IMR-90 (cell line): ENCODE measurements at regions not wholly inside any gene's neighbourhood (a gene's known extent, or its start where the extent isn't known, plus 50 kb on each side); places are given as distances from the start of the nearest gene placed in this dataset.

Experiments used
- ATAC-seq: fragments of 200-7000 bp; cut with Tn5 transposase; 2 replicates; pipeline ENCODE4 v1.9.1; 2020; ENCODE audit warnings: low read depth, mild to moderate bottlenecking, moderate library complexity
- BruUV-seq: library from RNA; stranded (reverse); fragments of 400-500 nt; replicated peaks from 2 replicates; lab custom pipeline; 2021; lab: Mats Ljungman, UMichigan
- CTCF ChIA-PET: fragments of 300-600 bp; formaldehyde crosslinking; extraction: SDS; loops from one replicate; lab custom pipeline; 2021; ENCODE audit warnings: antibody characterized with exemption; lab: Yijun Ruan, JAX
- POLR2A ChIA-PET: fragments of 300-600 bp; sonication (Branson Sonifier 250); formaldehyde crosslinking; loops from one replicate; lab custom pipeline; 2022; ENCODE audit warnings: antibody characterized with exemption; ENCODE audit not compliant: unreplicated experiment; lab: Charles Lee
- DNase-seq: peaks from one replicate; pipeline ENCODE4 v3.0.0; 2013
- H2AFZ ChIP-seq: replicated peaks from 2 replicates; pipeline ENCODE3; 2013; ENCODE audit warnings: low read length, mild to moderate bottlenecking; ENCODE audit not compliant: poor library complexity
- H2AK5ac ChIP-seq: 2 replicates; pipeline ENCODE4 v1.6.1; 2013; ENCODE audit warnings: low read depth, low read length, inconsistent platforms
- H2AK9ac ChIP-seq: replicated peaks from 2 replicates; pipeline ENCODE3; 2013; ENCODE audit warnings: mild to moderate bottlenecking, low read depth, low read length, moderate library complexity; ENCODE audit not compliant: poor library complexity
- H2BK120ac ChIP-seq: 2 replicates; pipeline ENCODE4 v1.6.1; 2013; ENCODE audit warnings: low read depth, low read length, inconsistent platforms
- H2BK15ac ChIP-seq: 3 replicates; pipeline ENCODE4 v1.6.1; 2013; ENCODE audit warnings: low read depth, low read length, inconsistent platforms
- H2BK20ac ChIP-seq: 2 replicates; pipeline ENCODE4 v1.6.1; 2013; ENCODE audit warnings: low read depth, mild to moderate bottlenecking, inconsistent platforms, low read length, moderate library complexity
- H2BK5ac ChIP-seq: 2 replicates; pipeline ENCODE4 v1.6.1; 2013; ENCODE audit warnings: mild to moderate bottlenecking, low read depth, low read length, inconsistent platforms; ENCODE audit not compliant: poor library complexity, severe bottlenecking
- H3K14ac ChIP-seq: replicated peaks from 2 replicates; pipeline ENCODE4 v1.6.1; 2013; ENCODE audit warnings: low read depth, low read length, inconsistent platforms
- H3K18ac ChIP-seq: 2 replicates; pipeline ENCODE4 v1.6.1; 2013; ENCODE audit warnings: low read depth, low read length, control low read depth
- H3K23ac ChIP-seq: 2 replicates; pipeline ENCODE4 v1.6.1; 2013; ENCODE audit warnings: low read depth, low read length, inconsistent platforms
- H3K27ac ChIP-seq: 2 replicates; pipeline ENCODE4 v1.5.1; 2013; ENCODE audit warnings: mild to moderate bottlenecking, control low read depth, low read length; ENCODE audit not compliant: insufficient read depth
- H3K27me3 ChIP-seq: 2 replicates; pipeline ENCODE4 v1.6.1; 2013; ENCODE audit warnings: low read length; ENCODE audit not compliant: control insufficient read depth, insufficient read depth
- H3K36me3 ChIP-seq: 2 replicates; pipeline ENCODE4 v1.6.1; 2013; ENCODE audit warnings: low read length, mixed read lengths; ENCODE audit not compliant: control insufficient read depth, insufficient read depth
- H3K4ac ChIP-seq: 2 replicates; pipeline ENCODE4 v1.6.1; 2013; ENCODE audit warnings: low read depth, low read length, inconsistent platforms
- H3K4me1 ChIP-seq: 2 replicates; pipeline ENCODE4 v1.6.1; 2013; ENCODE audit warnings: low read length, mixed read lengths; ENCODE audit not compliant: control insufficient read depth, insufficient read depth
- H3K4me2 ChIP-seq: 2 replicates; pipeline ENCODE4 v1.6.1; 2013; ENCODE audit warnings: low read depth, mild to moderate bottlenecking, control low read depth, low read length, moderate library complexity
- H3K4me3 ChIP-seq: 2 replicates; pipeline ENCODE4 v1.5.1; 2013; ENCODE audit warnings: low read depth, mild to moderate bottlenecking, control low read depth, low read length, moderate library complexity; ENCODE audit not compliant: insufficient read depth
- H3K56ac ChIP-seq: 2 replicates; pipeline ENCODE4 v1.6.1; 2013; ENCODE audit warnings: low read length, inconsistent platforms; ENCODE audit not compliant: insufficient read depth; ENCODE audit errors: extremely low read depth
- H3K79me1 ChIP-seq, 2 experiments: 2 replicates each; pipeline ENCODE4 v1.6.1; 2013; ENCODE audit warnings: low read length in 2 of 2, inconsistent platforms in 1 of 2, low read depth in 1 of 2
- H3K9ac ChIP-seq: 2 replicates; pipeline ENCODE4 v1.6.1; 2013; ENCODE audit warnings: low read depth, low read length, control low read depth
- H3K9me1 ChIP-seq: 2 replicates; pipeline ENCODE4 v1.6.1; 2013; ENCODE audit warnings: low read length, inconsistent platforms; ENCODE audit not compliant: insufficient read depth
- H3K9me3 ChIP-seq: 2 replicates; pipeline ENCODE4 v1.6.1; 2013; ENCODE audit warnings: low read length; ENCODE audit not compliant: control insufficient read depth, insufficient read depth
- H4K20me1 ChIP-seq: 2 replicates; pipeline ENCODE4 v1.6.1; 2013; ENCODE audit warnings: low read length, inconsistent platforms; ENCODE audit not compliant: insufficient read depth
- H4K5ac ChIP-seq: 2 replicates; pipeline ENCODE4 v1.6.1; 2013; ENCODE audit warnings: mild to moderate bottlenecking, low read depth, low read length, control low read depth
- H4K8ac ChIP-seq, 2 experiments: 2 replicates each; pipeline ENCODE4 v1.6.1; 2013; ENCODE audit warnings: low read depth in 2 of 2, low read length in 2 of 2, control low read depth in 1 of 2, inconsistent platforms in 1 of 2
- H4K91ac ChIP-seq: 2 replicates; pipeline ENCODE4 v1.6.1; 2013; ENCODE audit warnings: low read depth, low read length, inconsistent platforms; ENCODE audit not compliant: insufficient read depth
- BHLHE40 ChIP-seq: fragments of 150-350 bp; IDR thresholded peaks from 2 replicates; pipeline ENCODE4 v1.6.1; 2016; ENCODE audit warnings: mild to moderate bottlenecking, low read depth, low read length
- CEBPB ChIP-seq: IDR thresholded peaks from 2 replicates; pipeline ENCODE4 v1.6.1; 2012; ENCODE audit warnings: low read depth, low read length, improper control_type of control experiment
- CHD1 ChIP-seq: IDR thresholded peaks from 2 replicates; pipeline ENCODE4 v1.6.1; 2012; ENCODE audit warnings: low read depth, low read length, improper control_type of control experiment
- CTCF ChIP-seq: conservative IDR thresholded peaks from 2 replicates; pipeline ENCODE4 v1.5.1; 2012; ENCODE audit warnings: mild to moderate bottlenecking, low read depth, low read length, improper control_type of control experiment
- ELK1 ChIP-seq: fragments of 150-350 bp; IDR thresholded peaks from 2 replicates; pipeline ENCODE4 v1.6.1; 2016; ENCODE audit warnings: low read depth, mild to moderate bottlenecking, low read length, moderate library complexity, borderline replicate concordance
- FOS ChIP-seq: fragments of 150-350 bp; IDR thresholded peaks from 2 replicates; pipeline ENCODE4 v1.6.1; 2016; ENCODE audit warnings: low read depth, low read length
- MAFK ChIP-seq: IDR thresholded peaks from 2 replicates; pipeline ENCODE4 v1.6.1; 2012; ENCODE audit warnings: low read depth, low read length, improper control_type of control experiment
- MAZ ChIP-seq: IDR thresholded peaks from 2 replicates; pipeline ENCODE4 v1.6.1; 2012; ENCODE audit warnings: low read depth, mild to moderate bottlenecking, low read length, improper control_type of control experiment, moderate library complexity, borderline replicate concordance
- MXI1 ChIP-seq: IDR thresholded peaks from 2 replicates; pipeline ENCODE4 v1.6.1; 2012; ENCODE audit warnings: low read depth, mild to moderate bottlenecking, low read length, moderate library complexity, borderline replicate concordance
- NFE2L2 ChIP-seq: fragments of 150-350 bp; IDR thresholded peaks from 2 replicates; pipeline ENCODE4 v1.6.1; 2016; ENCODE audit warnings: low read depth, mild to moderate bottlenecking, low read length
- POLR2A ChIP-seq: IDR thresholded peaks from 2 replicates; pipeline ENCODE4 v1.6.1; 2012; ENCODE audit warnings: mild to moderate bottlenecking, low read depth, low read length
- RCOR1 ChIP-seq: IDR thresholded peaks from 2 replicates; pipeline ENCODE4 v1.6.1; 2012; ENCODE audit warnings: mild to moderate bottlenecking, low read length, improper control_type of control experiment; ENCODE audit not compliant: insufficient replicate concordance
- RFX5 ChIP-seq: IDR thresholded peaks from 2 replicates; pipeline ENCODE4 v1.8.0; 2012; ENCODE audit warnings: low read depth, mild to moderate bottlenecking, low read length, moderate library complexity
- SMC3 ChIP-seq: fragments of 150-350 bp; IDR thresholded peaks from 2 replicates; pipeline ENCODE4 v1.6.1; 2016; ENCODE audit warnings: low read depth, mild to moderate bottlenecking, antibody characterized with exemption, low read length, moderate library complexity
- USF2 ChIP-seq: fragments of 150-350 bp; IDR thresholded peaks from 2 replicates; pipeline ENCODE4 v1.6.1; 2017; ENCODE audit warnings: mild to moderate bottlenecking, antibody characterized with exemption, low read length, low read depth
- WGBS, 2 experiments: methylation state at CpG; one replicate each; pipeline versions ENCODE4 v1.1.5 to v1.1.7; 2013; ENCODE audit warnings: missing lambda C conversion rate in 2 of 2; ENCODE audit not compliant: insufficient read length in 1 of 2; ENCODE audit errors: extremely low coverage in 2 of 2; 5-methylcytosine and 5-hydroxymethylcytosine counted together
- dilution Hi-C: fragments of 300-500 bp; cut with HindIII; formaldehyde crosslinking; loops from one replicate; pipeline ENCODE4 v1.14.3; 2018; ENCODE audit warnings: low sequenced_read_pairs; ENCODE audit not compliant: unreplicated experiment
- in situ Hi-C: fragments of 300-500 bp; cut with MboI; formaldehyde crosslinking; loops from 3 replicates; pipeline ENCODE4 v1.14.3; 2019; ENCODE audit warnings: low sequenced_read_pairs, inconsistent platforms, mixed read lengths
- intact Hi-C: fragments of 100-400 bp; cut with micrococcal nuclease; formaldehyde crosslinking; loops from 2 replicates; pipeline ENCODE4 v1.10.0; 2022

- H3K79me1 ChIP-seq = no peaks in the 10 kb centered on the region
- no peaks in the 10 kb centered on the region for H3K9me3 ChIP-seq
- H3K36me3 ChIP-seq = no peaks in the 10 kb centered on the region
- no peaks in the 10 kb centered on the region for H4K20me1 ChIP-seq
- no peak overlapping the region for H2BK5ac ChIP-seq
- H3K18ac ChIP-seq = no peak overlapping the region
- no peak overlapping the region for H4K8ac ChIP-seq
- H4K91ac ChIP-seq = no peak overlapping the region
- dilution Hi-C loops = no loop called here
- H3K4me3 ChIP-seq = no peak overlapping the region
- H2BK20ac ChIP-seq = no peak overlapping the region
- no peak overlapping the region for H2AK5ac ChIP-seq
- no peak overlapping the region for H3K4me2 ChIP-seq
- in situ Hi-C loops = no loop called here
- H2AFZ ChIP-seq = no peak overlapping the region
- H2BK15ac ChIP-seq = no peak overlapping the region
- H2BK120ac ChIP-seq = no peak overlapping the region
- no peak for TF ChIP-seq CTCF
- no peak for TF ChIP-seq FOS
- TF ChIP-seq NFE2L2 = no peak
- no peak for TF ChIP-seq MAFK
- TF ChIP-seq BHLHE40 = no peak
- no peak for TF ChIP-seq RFX5
- TF ChIP-seq USF2 = no peak
- no peak for TF ChIP-seq POLR2A
- no peak for TF ChIP-seq ELK1
- TF ChIP-seq MXI1 = no peak
- no peak for TF ChIP-seq SMC3
- TF ChIP-seq MAZ = no peak
- TF ChIP-seq CEBPB = no peak
- no peak for TF ChIP-seq CHD1
- no peak for TF ChIP-seq RCOR1
- H2AK9ac ChIP-seq = no peak overlapping the region
- ChIA-PET POLR2A (no interaction called here), CTCF (no interaction called here)
- no CpG with 5 or more reads among the region's 5 CpGs for WGBS, 2 experiments
- ATAC-seq (no peak), DNase-seq (no peak)
- H3K23ac ChIP-seq = no peak overlapping the region
- H3K27ac ChIP-seq = no peak overlapping the region
- H3K9me1 ChIP-seq = no peaks in the 10 kb centered on the region
- BruUV-seq = no TSS peak
- H3K56ac ChIP-seq = no peak overlapping the region
- intact Hi-C loops = no loop called here
- no peak overlapping the region for H3K4ac ChIP-seq
- H3K27me3 ChIP-seq = no peaks in the 10 kb centered on the region
- no peak overlapping the region for H4K5ac ChIP-seq
- no peak overlapping the region for H3K9ac ChIP-seq
- H3K4me1 ChIP-seq = no peaks in the 10 kb centered on the region
- H3K14ac ChIP-seq = no peak overlapping the region
Measured at GRCh38 chr2:41320491-41320890, 727.3 kb upstream of the PKDCC start.
